ENCODE measurements at regions not wholly inside any gene's neighbourhood (a gene's known extent, or its start where the extent isn't known, plus 50 kb on each side); places are given as distances from the start of the nearest gene placed in this dataset.

GRCh38 chr3:194960446-194961032, 274.9 kb downstream of the FAM43A start:
- Histone ChIP-seq H3K27me3 (ENCODE audit: insufficient read depth, low read length) (no peaks in the 10 kb centered on the region), H3K4ac (ENCODE audit: low read depth, low read length) (no peak overlapping the region), H3K4me2 (ENCODE audit: insufficient read depth, insufficient read length, low read length) (no peak overlapping the region), H2BK5ac (ENCODE audit: insufficient read length, low read length) (no peak overlapping the region), H2AFZ (ENCODE audit: low read length) (no peak overlapping the region), H2BK120ac (ENCODE audit: low read depth, low read length, poor library complexity, severe bottlenecking) (no peak overlapping the region), H3K14ac (ENCODE audit: insufficient read depth, low read length) (no peak overlapping the region), H3T11ph (ENCODE audit: low read length) (no peak overlapping the region), H3K4me1 (ENCODE audit: insufficient read depth, low read length) (no peaks in the 10 kb centered on the region; the same call in 1 of the 2 replicates), H4K91ac (ENCODE audit: insufficient read length, low read depth, low read length) (no peak overlapping the region), H2BK15ac (ENCODE audit: low read depth, low read length) (no peak overlapping the region), H3K18ac (ENCODE audit: insufficient read length, low read depth, low read length) (no peak overlapping the region), H3K79me1 (ENCODE audit: insufficient read depth, low read depth, low read length, poor library complexity, severe bottlenecking) (no peaks in the 10 kb centered on the region), H2BK12ac (ENCODE audit: insufficient read length, low read depth, low read length) (no peak overlapping the region), H3K9ac (ENCODE audit: extremely low read depth, insufficient read length, low read length) (no peak overlapping the region), H4K8ac (replicated peaks; ENCODE audit: insufficient read length, low read depth, low read length) (no peak overlapping the region), H4K20me1 (ENCODE audit: control insufficient read depth, insufficient read depth, insufficient read length) (no peaks in the 10 kb centered on the region), H4K5ac (ENCODE audit: insufficient read length, low read depth, low read length) (no peak overlapping the region), H3K23ac (ENCODE audit: insufficient read length, low read depth, low read length) (no peak overlapping the region), H3K27ac (ENCODE audit: insufficient read length, low read depth, low read length) (no peak overlapping the region), H2AK5ac (ENCODE audit: insufficient read length, low read length) (no peak overlapping the region), H2BK20ac (ENCODE audit: low read depth, low read length, poor library complexity, severe bottlenecking) (no peak overlapping the region), H3K23me2 (ENCODE audit: insufficient read length, low read depth, low read length, poor library complexity, severe bottlenecking) (no peaks in the 10 kb centered on the region), H3K56ac (ENCODE audit: insufficient read length, low read depth, low read length) (no peak overlapping the region), H3K79me2 (ENCODE audit: insufficient read depth, low read length) (no peaks in the 10 kb centered on the region), H3K9me3 (ENCODE audit: control insufficient read depth, low read depth, low read length) (no peaks in the 10 kb centered on the region)
- no peak for TF ChIP-seq CTCF (conservative IDR thresholded peaks at IDR 0.05)
- H3K4me3 Mint-ChIP-seq = no peak overlapping the region
- no peaks in the 10 kb centered on the region for H3K9me3 Mint-ChIP-seq
- DNase-seq = no peak
- peaks cover 6% of the 10 kb centered on the region for H3K27me3 Mint-ChIP-seq (ENCODE audit: low read depth)
- no peaks in the 10 kb centered on the region for H3K36me3 Mint-ChIP-seq (ENCODE audit: insufficient read depth in 1 of 3, low read depth in 3 of 3)
- H3K4me1 Mint-ChIP-seq = peaks cover 0 to 3% of the 10 kb centered on the region in 2 experiments; a peak in 1 of 4 replicates
- WGBS (ENCODE audit: extremely low coverage, insufficient read length, low lambda C conversion rate) = no CpG with 5 or more reads among the region's 14 CpGs
- no peak overlapping the region for H3K27ac Mint-ChIP-seq
